GM12878 (cell line): ENCODE measurements at regions not wholly inside any gene's neighbourhood (a gene's known extent, or its start where the extent isn't known, plus 50 kb on each side); places are given as distances from the start of the nearest gene placed in this dataset.

ENCODE experiments used
- ATAC-seq: fragments of 200-7000 bp; cut with Tn5 transposase; 3 replicates; pipeline ENCODE4 v1.9.1; 2020; ENCODE audit warnings: mild to moderate bottlenecking, moderate library complexity
- BruUV-seq: library from RNA; stranded (reverse); fragments of 400-500 nt; replicated peaks from 2 replicates; lab custom pipeline; 2021; lab: Mats Ljungman, UMichigan
- CTCF ChIA-PET: fragments of 300-600 bp; sonication (Branson Sonifier 250); formaldehyde crosslinking; extraction: SDS; loops from one replicate; lab custom pipeline; 2021; ENCODE audit warnings: inconsistent platforms; lab: Yijun Ruan, JAX
- POLR2A ChIA-PET: fragments of 350-600 bp; formaldehyde crosslinking; extraction: SDS; loops from one replicate; lab custom pipeline; 2021; ENCODE audit warnings: inconsistent platforms; lab: Charles Lee
- RAD21 ChIA-PET: fragments of 300-600 bp; sonication (Branson Sonifier 250); formaldehyde crosslinking; loops from one replicate; lab custom pipeline; 2023; ENCODE audit warnings: antibody characterized with exemption; ENCODE audit not compliant: unreplicated experiment; lab: Charles Lee
- SMC1A ChIA-PET: fragments of 300-600 bp; sonication (Branson Sonifier 250); formaldehyde crosslinking; loops from one replicate; lab custom pipeline; 2023; ENCODE audit not compliant: unreplicated experiment, uncharacterized antibody; lab: Charles Lee
- DNase-seq: peaks from one replicate; pipeline ENCODE4 v3.0.0-alpha.2; 2011; ENCODE audit warnings: low read depth, low spot score
- FAIRE-seq: peaks from 3 replicates; lab custom pipeline; 2011; peaks lifted over from hg19 to GRCh38; lab: Jason Lieb, UNC
- H2AFZ ChIP-seq: 2 replicates; pipeline ENCODE4 v1.6.0; 2011; ENCODE audit warnings: low read depth, low read length, control low read depth; ENCODE audit not compliant: control insufficient read depth
- H3K27ac ChIP-seq: 2 replicates; pipeline ENCODE4 v1.5.1; 2011; ENCODE audit warnings: control low read depth; ENCODE audit not compliant: control insufficient read depth, insufficient read depth
- H3K27me3 ChIP-seq, 2 experiments: replicated peaks in 1 of 2; 2 replicates each; pipeline versions ENCODE4 v1.6.0 to v1.6.1; 2011; ENCODE audit warnings: low read length in 1 of 2; ENCODE audit not compliant: control insufficient read depth in 2 of 2, insufficient read depth in 2 of 2
- H3K36me3 ChIP-seq, 2 experiments: 2 replicates each; pipeline ENCODE4 v1.5.1; 2011; ENCODE audit warnings: low read length in 1 of 2; ENCODE audit not compliant: control insufficient read depth in 2 of 2, insufficient read depth in 2 of 2
- H3K4me1 ChIP-seq: 2 replicates; pipeline ENCODE4 v1.6.1; 2011; ENCODE audit warnings: mild to moderate bottlenecking, low read length, moderate library complexity, mixed read lengths; ENCODE audit not compliant: control insufficient read depth, insufficient read depth
- H3K4me2 ChIP-seq: 2 replicates; pipeline ENCODE4 v1.6.0; 2011; ENCODE audit warnings: control low read depth; ENCODE audit not compliant: control insufficient read depth, insufficient read depth
- H3K4me3 ChIP-seq: fragments of 200-600 bp; sonication (generic); 2 replicates; pipeline ENCODE4 v1.5.1; 2016
- H3K79me2 ChIP-seq: 2 replicates; pipeline ENCODE4 v1.6.0; 2011; ENCODE audit warnings: low read length; ENCODE audit not compliant: control insufficient read depth, insufficient read depth
- H3K9ac ChIP-seq: 2 replicates; pipeline ENCODE4 v1.8.0; 2011; ENCODE audit warnings: low read length, control low read depth, mixed read lengths; ENCODE audit not compliant: control insufficient read depth, insufficient read depth
- H3K9me3 ChIP-seq: replicated peaks from 3 replicates; pipeline ENCODE4 v1.5.1; 2011; ENCODE audit warnings: mild to moderate bottlenecking, low read length; ENCODE audit not compliant: control insufficient read depth, insufficient read depth
- H4K20me1 ChIP-seq: 2 replicates; pipeline ENCODE4 v1.6.0; 2011; ENCODE audit not compliant: control insufficient read depth, insufficient read depth
- ATF2 ChIP-seq: IDR thresholded peaks from 2 replicates; pipeline ENCODE4 v1.6.1; 2012; ENCODE audit warnings: low read length, inconsistent platforms
- BRCA1 ChIP-seq: IDR thresholded peaks from 2 replicates; pipeline ENCODE4 v1.6.1; 2011; ENCODE audit warnings: low read depth, low read length, improper control_type of control experiment
- CEBPB ChIP-seq, 2 experiments: fragments of 150-350 bp in 1 of 2; IDR thresholded peaks; 2 replicates each; pipeline ENCODE4 v1.6.1; 2012 to 2014; ENCODE audit warnings: low read depth in 2 of 2, low read length in 2 of 2, borderline replicate concordance in 1 of 2, inconsistent platforms in 1 of 2
- FOS ChIP-seq: IDR thresholded peaks from 3 replicates; pipeline ENCODE4 v1.6.1; 2011; ENCODE audit warnings: borderline replicate concordance; ENCODE audit not compliant: insufficient read length; ENCODE audit errors: extremely low read depth
- IKZF1 ChIP-seq: fragments of 450-650 bp; conservative IDR thresholded peaks from 2 replicates; pipeline ENCODE4 v1.6.1; 2017; ENCODE audit warnings: antibody characterized with exemption, mild to moderate bottlenecking
- MEF2A ChIP-seq: IDR thresholded peaks from 2 replicates; pipeline ENCODE4 v1.6.1; 2011; ENCODE audit warnings: low read depth, mild to moderate bottlenecking, low read length, moderate library complexity; ENCODE audit not compliant: insufficient read depth
- NFYA ChIP-seq: IDR thresholded peaks from 2 replicates; pipeline ENCODE4 v1.6.1; 2011; ENCODE audit warnings: low read depth, mild to moderate bottlenecking, low read length, improper control_type of control experiment, borderline replicate concordance
- NR2C1 ChIP-seq: fragments of 450-650 bp; IDR thresholded peaks from 2 replicates; pipeline ENCODE4 v1.6.1; 2017; ENCODE audit warnings: antibody characterized with exemption, mild to moderate bottlenecking, moderate library complexity
- POLR2AphosphoS5 ChIP-seq: IDR thresholded peaks from 2 replicates; pipeline ENCODE4 v1.6.1; 2011; ENCODE audit warnings: mild to moderate bottlenecking, low read length, inconsistent platforms
- RELB ChIP-seq: fragments of 450-650 bp; IDR thresholded peaks from 2 replicates; pipeline ENCODE4 v1.6.1; 2017; ENCODE audit warnings: low read depth, mild to moderate bottlenecking, moderate library complexity
- SMAD5 ChIP-seq: IDR thresholded peaks from 2 replicates; pipeline ENCODE4 v1.6.1; 2016; ENCODE audit warnings: antibody characterized with exemption, low read depth
- SUPT20H ChIP-seq: IDR thresholded peaks from 2 replicates; pipeline ENCODE4 v1.6.1; 2011; ENCODE audit warnings: low read depth, mild to moderate bottlenecking, low read length, moderate library complexity, borderline replicate concordance; ENCODE audit not compliant: control insufficient read depth
- WGBS: methylation state at CpG from one replicate; pipeline ENCODE4 v1.1.6; 2016; ENCODE audit warnings: low lambda C conversion rate; ENCODE audit not compliant: insufficient replicate concordance, insufficient coverage; ENCODE audit errors: missing lambda C conversion rate; 5-methylcytosine and 5-hydroxymethylcytosine counted together
- in situ Hi-C: fragments of 300-500 bp; cut with MboI; formaldehyde crosslinking; loops from 9 replicates; pipeline ENCODE4 v1.14.3; 2018; ENCODE audit warnings: mixed read lengths
- intact Hi-C: fragments of 100-400 bp; cut with micrococcal nuclease; formaldehyde crosslinking; loops from one replicate; pipeline ENCODE4 v1.14.2; 2022; ENCODE audit not compliant: unreplicated experiment
- TF ChIP-seq, protein P1 (sequence below): fragments of 450-650 bp; conservative IDR thresholded peaks from 2 replicates; pipeline ENCODE4 v1.6.1; 2017; ENCODE audit warnings: mild to moderate bottlenecking, moderate library complexity
- TF ChIP-seq, protein P2 (sequence below): fragments of 450-650 bp; IDR thresholded peaks from 2 replicates; pipeline ENCODE4 v1.6.1; 2017; ENCODE audit warnings: mild to moderate bottlenecking

DNA sequence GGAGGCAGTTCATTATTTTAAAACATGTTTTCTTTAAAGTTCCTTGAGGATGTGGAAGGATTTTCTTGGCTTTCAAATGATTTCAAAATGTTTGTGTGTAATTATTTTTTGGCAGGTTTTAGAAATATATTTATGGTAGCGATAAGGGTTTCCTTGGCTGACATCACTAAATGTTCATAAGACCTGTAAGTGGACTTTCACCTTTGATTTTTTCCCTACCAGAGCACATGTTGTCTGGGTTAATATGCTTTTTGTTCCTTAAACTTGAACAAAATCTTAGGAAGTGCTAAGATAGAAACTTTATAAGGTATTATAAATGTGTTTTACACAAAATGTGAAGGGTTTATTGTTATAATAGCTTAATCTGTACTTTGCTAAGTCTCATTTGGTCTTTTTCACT, 315.6 kb downstream of the PCDH7 start:
- Histone ChIP-seq H3K36me3 (no peaks in the 10 kb centered on the region), H4K20me1 (no peaks in the 10 kb centered on the region), H3K4me2 (no peak overlapping the region), H3K27me3 (no peaks in the 10 kb centered on the region), H3K79me2 (no peaks in the 10 kb centered on the region), H2AFZ (no peak overlapping the region), H3K4me3 (no peak overlapping the region), H3K9ac (no peak overlapping the region), H3K4me1 (no peaks in the 10 kb centered on the region), H3K27ac (no peak overlapping the region), H3K9me3 (no peaks in the 10 kb centered on the region)
- no peak for FAIRE-seq
- intact Hi-C loops, result no loop called here
- SMC1A ChIA-PET, result interaction anchor here (1.9 kb wide), 1 partner anchor 11 kb away, joined by 4 read pairs; no protein-coding TSS in a partner anchor
- 42% methylated on average over 1 of the region's 1 CpG for WGBS
- in situ Hi-C loops, result no loop called here
- TF ChIP-seq RELB, result no peak
- TF ChIP-seq, protein P1, sequence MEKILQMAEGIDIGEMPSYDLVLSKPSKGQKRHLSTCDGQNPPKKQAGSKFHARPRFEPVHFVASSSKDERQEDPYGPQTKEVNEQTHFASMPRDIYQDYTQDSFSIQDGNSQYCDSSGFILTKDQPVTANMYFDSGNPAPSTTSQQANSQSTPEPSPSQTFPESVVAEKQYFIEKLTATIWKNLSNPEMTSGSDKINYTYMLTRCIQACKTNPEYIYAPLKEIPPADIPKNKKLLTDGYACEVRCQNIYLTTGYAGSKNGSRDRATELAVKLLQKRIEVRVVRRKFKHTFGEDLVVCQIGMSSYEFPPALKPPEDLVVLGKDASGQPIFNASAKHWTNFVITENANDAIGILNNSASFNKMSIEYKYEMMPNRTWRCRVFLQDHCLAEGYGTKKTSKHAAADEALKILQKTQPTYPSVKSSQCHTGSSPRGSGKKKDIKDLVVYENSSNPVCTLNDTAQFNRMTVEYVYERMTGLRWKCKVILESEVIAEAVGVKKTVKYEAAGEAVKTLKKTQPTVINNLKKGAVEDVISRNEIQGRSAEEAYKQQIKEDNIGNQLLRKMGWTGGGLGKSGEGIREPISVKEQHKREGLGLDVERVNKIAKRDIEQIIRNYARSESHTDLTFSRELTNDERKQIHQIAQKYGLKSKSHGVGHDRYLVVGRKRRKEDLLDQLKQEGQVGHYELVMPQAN, result no peak
- no peak for TF ChIP-seq ATF2
- no peak for TF ChIP-seq NFYA
- no peak for TF ChIP-seq POLR2AphosphoS5
- TF ChIP-seq, protein P2, sequence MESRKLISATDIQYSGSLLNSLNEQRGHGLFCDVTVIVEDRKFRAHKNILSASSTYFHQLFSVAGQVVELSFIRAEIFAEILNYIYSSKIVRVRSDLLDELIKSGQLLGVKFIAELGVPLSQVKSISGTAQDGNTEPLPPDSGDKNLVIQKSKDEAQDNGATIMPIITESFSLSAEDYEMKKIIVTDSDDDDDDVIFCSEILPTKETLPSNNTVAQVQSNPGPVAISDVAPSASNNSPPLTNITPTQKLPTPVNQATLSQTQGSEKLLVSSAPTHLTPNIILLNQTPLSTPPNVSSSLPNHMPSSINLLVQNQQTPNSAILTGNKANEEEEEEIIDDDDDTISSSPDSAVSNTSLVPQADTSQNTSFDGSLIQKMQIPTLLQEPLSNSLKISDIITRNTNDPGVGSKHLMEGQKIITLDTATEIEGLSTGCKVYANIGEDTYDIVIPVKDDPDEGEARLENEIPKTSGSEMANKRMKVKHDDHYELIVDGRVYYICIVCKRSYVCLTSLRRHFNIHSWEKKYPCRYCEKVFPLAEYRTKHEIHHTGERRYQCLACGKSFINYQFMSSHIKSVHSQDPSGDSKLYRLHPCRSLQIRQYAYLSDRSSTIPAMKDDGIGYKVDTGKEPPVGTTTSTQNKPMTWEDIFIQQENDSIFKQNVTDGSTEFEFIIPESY, result no peak
- TF ChIP-seq CEBPB (IDR thresholded peaks at IDR 0.05; ENCODE audit: borderline replicate concordance in 1 of 2, low read depth in 2 of 2, low read length in 2 of 2), result no peak
- no peak for TF ChIP-seq BRCA1
- no peak for TF ChIP-seq SUPT20H
- TF ChIP-seq NR2C1, result no peak
- TF ChIP-seq MEF2A, result no peak
- TF ChIP-seq IKZF1, result no peak
- no peak for TF ChIP-seq SMAD5
- TF ChIP-seq FOS, result no peak
- ATAC-seq, result no peak
- DNase-seq, result no peak
- POLR2A ChIA-PET, result no interaction called here
- no TSS peak for BruUV-seq
- CTCF ChIA-PET, result interaction anchor here (1.2 kb wide), 1 partner anchor 12 kb away, joined by 3 read pairs; no protein-coding TSS in a partner anchor
- RAD21 ChIA-PET, result no interaction called here
